ENCODE measurements at regions not wholly inside any gene's neighbourhood (a gene's known extent, or its start where the extent isn't known, plus 50 kb on each side); places are given as distances from the start of the nearest gene placed in this dataset.

DNA sequence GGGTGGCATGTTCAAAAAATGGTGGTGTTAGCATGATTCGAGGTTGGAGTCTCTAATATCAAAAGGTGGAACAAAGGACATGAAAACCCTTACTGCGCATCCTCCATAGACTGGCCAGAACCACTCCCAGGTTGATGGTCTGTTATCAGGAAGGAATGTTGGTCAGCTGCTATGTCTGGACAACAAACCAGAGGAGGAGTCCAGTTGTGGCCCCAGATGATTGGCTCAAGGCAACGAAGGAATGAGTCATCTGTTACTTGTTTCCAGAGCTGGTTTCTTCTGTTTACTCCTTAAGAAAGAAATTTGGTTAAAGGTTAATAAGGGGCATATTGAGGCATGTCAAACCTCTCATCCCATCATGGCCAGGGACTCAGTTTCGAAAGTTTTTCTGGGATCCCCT lies 56.8 kb upstream of the GRIA4 start:
- DNase-seq, result no peak

DNA sequence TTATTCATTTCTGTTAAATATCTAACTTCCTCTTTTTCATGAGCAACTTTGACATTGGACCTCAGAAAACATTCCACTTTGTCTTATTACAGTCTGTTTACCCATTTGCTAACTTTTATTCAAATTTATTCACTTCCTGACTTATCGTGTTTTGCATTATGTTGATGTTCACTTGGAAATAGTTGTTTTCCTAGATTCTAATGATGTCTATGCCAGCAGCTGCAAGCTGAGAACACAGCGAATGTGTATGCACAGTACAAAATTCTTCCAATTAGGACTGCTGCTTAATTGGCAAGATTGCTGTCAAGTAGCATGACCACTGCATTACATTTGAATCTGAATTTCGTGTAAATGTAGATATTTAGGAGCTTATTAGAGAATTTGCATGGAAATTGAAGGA lies 61.5 kb upstream of the GRIA4 start:
- no peak for DNase-seq

DNA sequence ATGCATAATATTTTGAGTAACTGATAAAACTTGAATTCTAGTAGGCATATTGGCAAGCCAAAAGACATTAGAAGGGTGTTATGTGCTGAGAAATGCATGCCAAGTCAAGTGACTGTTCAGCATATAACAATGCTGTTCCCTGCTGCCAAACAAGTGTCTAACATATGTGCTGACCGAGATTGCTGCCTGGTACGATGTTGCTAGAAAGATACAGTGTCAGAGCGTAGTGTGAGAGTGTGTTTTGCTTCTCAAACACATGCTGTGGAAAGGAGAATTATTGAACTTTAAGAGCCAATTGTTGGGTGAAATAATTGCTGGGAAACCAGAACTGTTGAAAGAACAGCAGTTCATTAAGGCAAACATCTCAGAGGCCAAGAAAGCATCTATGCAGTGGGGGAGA lies 71.3 kb upstream of the GRIA4 start:
- DNase-seq, result no peak

DNA sequence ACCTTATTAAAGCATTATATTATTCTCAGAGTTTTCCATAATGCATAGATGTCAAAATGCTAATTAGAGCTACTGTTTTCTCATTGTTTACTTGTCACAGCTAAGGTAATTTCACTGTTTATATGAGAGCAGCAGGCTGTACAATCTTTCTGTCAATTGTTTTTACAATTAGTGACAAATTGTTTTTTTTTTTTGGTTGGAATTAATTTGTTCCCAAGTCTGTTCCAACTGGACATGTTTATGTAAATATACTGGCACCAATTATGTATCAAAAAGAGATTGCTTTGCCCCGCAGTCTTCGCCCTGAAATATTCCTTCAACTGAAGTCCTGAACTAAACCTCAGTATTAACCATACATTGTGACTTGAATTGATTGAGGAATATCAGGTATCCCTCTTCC lies 72.3 kb upstream of the GRIA4 start:
- no peak for DNase-seq

DNA sequence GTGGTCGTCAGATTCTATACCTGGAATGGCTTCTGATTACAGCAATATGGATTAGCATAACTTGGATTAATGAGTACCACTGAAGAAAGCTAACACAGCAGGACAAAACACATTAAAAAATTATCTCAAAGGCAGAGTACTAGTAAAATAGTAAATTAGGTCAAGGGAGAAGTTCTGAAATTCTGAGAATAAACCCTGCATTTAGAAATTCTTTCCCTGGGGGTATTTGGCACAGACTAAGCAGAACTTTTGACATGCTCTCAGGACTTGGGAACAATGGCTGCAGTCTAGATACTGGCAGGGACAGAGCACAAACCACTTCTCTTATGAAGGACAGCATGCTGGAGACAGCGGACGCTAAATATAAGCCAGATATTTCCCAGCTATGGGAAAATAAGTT lies 85.6 kb upstream of the GRIA4 start:
- DNase-seq, result peak in 2 of 58 donors; percentile 1 to 2

DNA sequence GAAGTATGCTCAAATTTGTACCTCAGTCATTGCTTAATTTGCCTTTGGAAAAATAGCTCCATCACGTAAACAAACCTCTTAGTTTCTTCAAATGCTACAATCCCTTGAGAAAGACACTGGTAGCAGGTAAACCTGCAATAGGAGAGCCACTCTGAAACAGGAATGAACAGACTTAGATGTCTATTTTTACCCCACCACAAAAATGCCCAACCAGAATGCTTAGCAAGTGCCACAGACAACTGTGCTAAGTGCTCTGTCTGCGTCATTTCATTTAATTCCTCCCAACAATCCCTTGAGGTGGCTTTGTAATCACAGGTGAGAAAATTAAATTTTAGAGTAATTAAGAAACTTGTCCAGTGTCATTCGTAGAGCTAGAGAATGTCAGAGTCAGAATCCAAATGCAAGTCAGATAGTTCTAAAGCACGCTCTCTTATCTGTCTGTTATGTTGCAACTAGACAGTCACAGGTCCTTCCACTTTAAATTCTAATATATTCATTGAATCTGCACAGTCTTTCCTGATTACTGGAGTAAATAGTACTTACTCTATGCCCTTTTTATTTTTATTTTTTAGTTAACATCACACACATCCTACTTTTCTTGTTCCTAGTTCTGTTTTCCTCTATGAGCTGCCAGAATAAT lies 89.0 kb upstream of the GRIA4 start:
- DNase-seq, result no peak

DNA sequence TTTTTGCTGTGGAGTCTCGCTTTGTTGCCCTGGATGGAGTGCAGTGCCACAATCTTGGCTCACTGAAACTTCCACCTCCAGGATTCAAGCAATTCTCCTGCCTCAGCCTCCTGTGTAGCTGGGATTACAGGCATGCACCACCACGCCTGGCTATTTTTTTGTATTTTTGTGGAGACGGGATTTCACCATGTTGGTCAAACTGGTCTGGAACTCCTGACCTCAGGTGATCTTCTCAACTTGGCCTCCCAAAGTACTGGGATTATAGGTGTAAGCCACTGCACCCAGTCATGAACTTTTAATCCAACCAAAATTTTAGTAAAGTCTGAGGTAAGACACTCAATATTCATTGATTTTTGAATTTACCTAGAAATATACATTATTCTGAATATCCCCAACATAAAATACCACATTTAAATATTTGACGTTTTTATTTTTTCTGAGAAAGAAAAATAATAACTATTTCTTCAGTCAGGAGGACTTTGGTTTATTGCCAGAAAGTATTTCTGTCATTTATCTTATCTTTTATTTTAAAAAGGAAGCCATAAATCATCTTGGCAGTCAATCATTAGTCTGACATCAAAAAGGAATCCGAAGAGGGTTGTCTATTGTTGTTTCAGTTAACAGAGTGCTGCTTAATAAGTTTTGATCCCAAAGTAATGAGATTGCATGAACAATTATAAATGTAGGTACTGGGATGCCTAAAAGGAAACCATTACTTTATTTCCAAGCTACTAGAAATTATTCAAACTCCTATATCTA lies 102.2 kb upstream of the GRIA4 start:
- no peak for DNase-seq

DNA sequence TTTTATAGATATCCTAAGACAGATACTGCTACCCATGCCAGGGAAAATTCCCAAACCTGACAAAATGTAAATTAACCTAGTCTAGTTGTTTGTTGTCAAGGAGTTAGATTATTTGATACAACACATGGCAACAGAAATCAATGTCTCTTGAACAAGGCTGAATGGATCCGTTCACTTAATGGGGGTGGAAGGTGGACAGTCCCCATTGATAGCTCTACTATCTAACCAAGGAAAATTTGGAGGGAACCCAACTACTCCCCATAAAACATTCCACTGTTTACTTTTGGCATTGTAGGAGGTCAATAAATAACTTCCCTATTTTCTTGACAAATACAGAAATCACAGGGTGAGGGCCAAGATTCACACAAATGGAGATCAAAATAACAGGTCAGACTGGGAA lies 117.9 kb upstream of the GRIA4 start:
- no peak for DNase-seq

DNA sequence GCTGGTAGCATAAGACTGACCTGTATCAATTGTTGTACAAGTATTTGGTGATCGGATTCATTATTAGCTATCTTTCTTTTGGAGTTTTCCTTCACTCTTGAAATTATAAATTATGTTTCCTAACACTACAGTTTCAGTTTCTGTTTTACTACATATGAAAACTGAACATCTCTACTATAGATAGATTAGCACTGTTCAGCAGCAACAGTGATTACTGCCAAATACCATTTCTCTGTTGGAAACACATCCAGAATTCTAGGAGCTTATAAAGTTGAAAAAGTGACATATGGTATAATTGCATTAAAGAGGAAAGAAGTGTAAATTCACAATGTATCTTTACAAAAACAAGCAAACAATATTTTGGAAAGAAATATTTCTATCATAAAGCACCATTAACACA lies 118.5 kb upstream of the GRIA4 start:
- DNase-seq, result peak in 1 of 58 donors; percentile 2

DNA sequence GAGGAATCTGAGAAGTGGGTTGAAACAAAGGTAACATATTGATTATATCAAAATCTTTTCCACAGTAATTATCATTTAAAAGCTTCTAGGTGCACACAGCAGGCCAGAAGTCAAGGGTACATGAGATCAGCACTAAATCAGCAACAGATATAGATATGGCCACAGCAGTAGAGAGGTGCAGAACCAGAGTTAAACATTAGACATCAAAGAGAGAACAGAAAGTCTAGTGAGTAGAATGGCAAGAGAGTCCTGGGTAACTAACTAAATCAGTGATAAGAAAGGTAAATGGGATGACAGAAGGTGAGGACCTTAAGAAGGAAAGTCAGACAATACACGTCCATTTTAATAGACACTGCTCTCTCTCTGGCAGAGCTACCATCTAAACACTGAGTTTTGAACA lies 119.5 kb upstream of the GRIA4 start:
- DNase-seq, result no peak

DNA sequence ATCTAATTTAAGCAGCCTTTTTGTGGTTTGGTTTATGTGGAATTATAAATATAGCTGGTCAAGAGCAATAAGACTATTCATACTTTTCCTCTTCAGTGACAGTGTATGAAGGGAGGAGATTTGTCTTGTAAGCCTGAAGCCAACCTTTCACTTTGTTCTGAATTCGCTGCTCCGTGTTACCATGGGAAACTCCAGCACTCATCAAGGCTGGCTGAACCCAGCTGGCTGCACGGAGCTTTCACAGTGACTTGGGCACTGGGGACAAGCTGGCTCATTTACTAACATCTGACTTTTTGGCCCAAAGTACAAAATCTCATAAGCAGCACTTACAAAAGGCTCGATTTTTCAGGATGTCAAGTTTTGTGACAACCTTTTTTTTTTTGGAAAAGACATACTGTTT lies 120.4 kb upstream of the GRIA4 start:
- peak in 27 of 58 donors; percentile 0 to 51 (median 4) for DNase-seq

DNA sequence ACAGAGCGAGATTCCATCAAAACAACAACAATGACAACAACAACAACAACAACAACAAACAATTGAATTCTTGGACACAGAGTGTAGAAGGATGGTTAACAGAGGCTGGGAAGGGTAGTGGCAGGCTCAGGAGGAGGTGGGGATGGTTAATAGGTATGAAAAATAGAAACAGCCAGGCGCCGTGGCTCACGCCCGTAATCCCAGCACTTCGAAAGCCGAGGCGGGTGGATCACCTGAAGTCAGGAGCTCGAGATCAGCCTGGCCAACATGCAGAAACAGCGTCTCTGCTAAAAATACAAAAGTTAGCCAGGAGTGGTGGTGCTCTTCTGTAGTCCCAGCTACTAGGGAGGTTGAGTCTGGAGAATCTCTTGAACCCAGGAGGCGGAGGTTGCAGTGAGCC lies 122.9 kb upstream of the GRIA4 start:
- DNase-seq, result no peak

DNA sequence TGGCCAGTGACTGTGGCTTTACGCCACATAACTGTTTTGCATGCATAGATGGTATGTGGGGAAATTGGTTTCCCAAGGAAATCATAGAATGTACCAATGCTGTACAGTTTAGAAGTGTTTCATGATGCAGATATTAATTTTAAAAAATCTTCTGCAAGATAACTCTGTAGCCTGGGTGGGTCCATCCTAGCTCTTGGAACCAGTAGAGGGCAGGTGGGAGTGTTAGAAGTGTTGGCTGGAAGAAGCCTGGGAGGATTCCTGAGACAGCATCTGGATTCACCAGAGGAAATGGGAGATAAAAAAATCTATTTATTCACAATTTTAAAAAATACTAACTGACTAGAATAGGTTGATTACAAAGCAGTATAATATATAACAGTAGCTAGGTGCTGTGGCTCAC lies 139.9 kb upstream of the GRIA4 start:
- DNase-seq, result no peak

DNA sequence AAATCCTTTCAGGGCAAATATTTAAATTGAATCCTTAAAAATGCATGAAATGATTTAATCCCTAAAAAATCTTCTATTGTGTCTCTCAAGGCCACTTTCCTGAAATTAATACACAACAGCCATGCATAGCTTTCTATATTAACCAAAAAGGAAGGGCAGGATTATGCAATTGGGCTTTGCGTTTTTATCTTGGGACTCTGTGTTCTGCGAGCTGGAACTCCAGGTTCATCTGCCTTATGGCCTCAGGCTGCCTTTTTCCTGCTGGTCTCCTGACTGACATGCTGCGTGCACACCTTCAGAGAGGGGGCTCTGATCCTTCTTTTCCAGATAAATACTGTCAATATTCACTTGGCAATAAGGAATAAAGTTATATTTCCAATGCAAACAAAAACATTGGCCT lies 141.7 kb upstream of the GRIA4 start:
- DNase-seq, result no peak

DNA sequence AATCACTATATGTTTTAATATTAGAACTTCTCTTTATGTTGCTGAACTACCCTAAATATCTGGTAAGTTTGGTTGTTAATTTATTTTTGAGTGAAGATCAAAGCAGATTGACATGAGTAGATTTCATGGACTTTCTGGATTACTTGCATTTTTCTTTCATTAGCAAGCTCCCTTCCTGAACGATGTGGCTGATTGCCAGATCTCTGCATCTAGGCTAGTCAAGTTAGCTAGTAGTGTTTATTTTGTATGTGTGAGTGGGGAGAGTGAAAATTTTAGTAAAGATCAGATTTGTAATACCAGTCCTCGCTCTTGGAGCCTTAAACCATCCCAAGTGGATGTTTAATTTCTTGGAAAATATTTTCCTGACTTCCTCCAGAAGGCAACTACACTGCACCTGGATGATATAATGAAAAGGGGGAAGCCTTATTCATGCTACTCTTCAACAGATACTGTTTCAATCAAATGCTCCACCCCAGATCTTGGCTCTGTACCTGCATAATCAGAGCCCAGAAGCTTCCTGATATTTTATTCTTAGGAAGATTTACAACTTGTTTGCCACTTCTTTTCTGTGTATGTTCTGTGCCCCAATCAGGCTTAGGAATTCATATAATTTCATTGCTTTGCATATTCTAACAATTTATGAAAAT lies 143.2 kb upstream of the GRIA4 start:
- no peak for DNase-seq

DNA sequence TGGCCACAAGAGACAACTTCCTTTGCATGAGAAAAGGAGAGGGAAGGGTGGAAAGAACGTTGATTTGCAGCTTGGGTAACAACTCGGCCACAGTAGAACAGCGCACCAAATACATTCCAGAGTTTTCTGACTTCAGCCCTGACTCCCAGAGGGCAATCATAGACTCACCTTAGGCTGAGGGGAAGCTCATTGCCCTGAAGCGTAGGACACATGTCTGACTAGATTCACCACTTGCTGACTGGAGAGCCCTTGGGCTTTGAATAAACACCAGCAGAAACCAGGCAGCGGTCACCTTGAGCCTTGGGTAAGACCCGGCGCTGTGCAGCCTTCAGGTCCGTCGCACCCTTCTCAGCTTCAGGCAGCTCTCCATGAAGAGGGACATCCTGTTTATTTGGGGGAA lies 151.8 kb upstream of the GRIA4 start:
- DNase-seq, result no peak

DNA sequence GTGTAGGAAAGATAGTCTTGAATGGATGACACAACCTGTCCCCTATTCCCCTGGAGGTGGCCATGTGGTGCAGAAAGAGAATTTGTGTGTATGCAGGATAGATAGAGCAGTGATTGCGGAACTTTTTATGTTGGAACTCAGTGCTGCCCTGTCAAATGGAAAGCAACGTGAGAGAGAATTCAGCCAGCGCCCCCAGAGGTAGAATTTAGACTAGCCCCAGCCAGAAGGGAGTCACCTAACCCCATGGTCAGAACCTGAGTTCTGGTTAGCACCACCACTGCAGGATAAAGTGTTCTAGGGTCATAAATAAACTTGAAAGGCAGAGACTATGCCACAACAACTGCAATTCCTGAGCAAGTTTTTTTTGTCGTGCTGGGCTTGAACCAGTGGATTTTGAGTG lies 152.9 kb upstream of the GRIA4 start:
- DNase-seq, result no peak

DNA sequence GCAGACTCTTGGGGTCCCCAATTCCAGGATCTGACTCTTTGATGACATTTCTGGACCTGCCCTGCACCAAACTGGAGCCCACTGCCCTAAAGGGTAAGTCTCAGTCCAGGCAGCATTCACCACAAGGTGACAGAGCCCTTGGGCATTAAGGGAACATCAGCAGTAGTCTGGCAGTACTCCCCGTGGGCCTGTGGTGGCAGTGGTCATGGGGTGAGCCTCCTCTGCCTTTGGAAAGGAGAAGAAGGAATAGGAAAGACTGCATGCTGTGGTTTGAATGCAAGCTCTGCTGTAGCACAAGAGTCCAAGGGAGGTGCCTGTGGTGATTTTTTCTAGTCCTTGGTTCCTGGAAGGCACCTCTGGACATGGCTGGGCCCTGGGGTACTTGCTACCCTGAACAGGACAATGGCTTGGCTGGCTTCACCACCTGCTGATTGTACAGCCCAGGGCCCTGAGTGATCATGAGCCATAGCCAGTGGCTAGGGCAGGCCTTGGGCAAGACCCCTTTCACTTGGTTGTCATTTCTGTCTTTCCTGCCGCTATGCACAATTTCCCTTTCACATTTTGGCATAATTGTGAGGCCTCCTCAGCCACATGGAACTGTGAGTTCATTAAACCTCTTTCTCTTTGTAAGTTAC lies 160.7 kb upstream of the GRIA4 start:
- no peak for DNase-seq

DNA sequence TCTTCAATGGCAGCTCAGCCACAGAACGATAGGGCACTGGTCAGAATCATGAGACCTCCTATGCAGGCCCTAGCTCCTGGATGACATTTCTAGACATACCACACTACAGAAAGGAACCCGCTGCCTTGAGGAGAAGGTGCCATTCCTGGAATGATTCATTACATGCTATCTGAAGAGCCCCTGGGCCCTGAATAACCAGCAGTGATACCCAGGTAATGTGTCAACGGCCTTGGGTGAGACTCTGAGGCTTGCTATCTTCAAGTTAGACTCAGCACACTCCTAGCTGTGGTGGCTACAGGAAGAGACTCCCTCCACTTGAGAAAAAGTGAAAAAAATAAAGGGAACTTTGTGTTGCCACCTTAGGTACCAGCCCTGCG lies 161.2 kb upstream of the GRIA4 start:
- DNase-seq, result no peak

DNA sequence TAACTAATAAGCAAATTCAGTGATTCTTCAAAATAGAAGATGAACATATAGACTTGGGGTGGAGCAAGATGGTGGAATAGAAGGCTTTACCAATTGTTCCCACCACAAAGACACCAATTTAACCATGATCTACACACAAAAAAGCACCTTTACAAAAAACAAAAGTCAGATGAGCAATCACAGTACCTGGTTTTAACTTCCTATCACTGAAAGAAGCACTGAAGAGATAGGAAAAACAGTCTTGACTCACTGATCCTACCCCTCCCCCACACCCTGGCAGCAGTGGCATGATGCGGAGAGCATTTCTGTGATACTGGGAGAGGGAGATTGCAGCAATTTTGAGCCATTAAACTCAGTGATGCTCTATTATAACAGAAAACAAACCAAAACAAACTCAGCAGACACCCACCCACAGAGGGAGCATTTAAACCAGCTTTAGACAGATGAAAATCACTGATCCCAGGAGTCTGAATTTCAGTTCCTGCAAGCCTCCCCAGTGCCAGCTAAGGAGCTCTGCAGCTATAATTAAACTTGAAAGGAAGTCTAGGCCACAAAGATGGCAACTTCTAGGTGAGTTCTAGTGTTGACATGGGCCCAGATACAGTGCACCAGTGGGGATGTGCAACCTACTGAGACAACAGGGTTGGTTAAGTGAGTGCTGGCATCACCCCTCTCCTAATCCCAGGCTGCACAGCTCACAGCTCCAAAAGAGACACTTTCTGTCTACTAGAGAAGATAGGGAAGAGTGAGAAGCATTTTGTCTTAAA lies 161.8 kb upstream of the GRIA4 start:
- no peak for DNase-seq

DNA sequence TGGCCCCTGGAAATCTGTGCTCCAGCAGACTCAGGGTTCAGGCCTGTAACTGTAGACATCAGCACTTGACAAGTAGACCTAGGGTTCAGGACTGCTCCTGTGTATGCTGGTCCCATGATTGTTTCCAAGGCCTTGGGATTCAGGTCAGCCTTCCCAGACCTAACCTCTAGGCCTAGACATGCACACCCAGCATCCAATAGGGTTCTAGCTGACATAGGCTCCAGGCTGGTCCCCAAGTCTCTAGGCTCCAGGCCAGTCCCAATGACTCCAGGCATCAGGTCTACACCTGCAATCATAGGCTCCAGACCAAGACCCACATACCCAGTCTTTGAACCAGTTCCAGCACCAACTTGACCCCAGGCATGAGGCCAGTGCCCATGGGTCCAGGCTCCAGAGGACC lies 166.2 kb upstream of the GRIA4 start:
- DNase-seq, result no peak
